Astrocyte of the spinal cord (primary cell): ENCODE measurements at regions not wholly inside any gene's neighbourhood (a gene's known extent, or its start where the extent isn't known, plus 50 kb on each side); places are given as distances from the start of the nearest gene placed in this dataset.

Experiments
- DNase-seq: peaks from one replicate; pipeline ENCODE4 v3.0.0; 2011; ENCODE audit warnings: low read depth, low spot score
- H3K4me3 ChIP-seq: 2 replicates; pipeline ENCODE4 v1.5.1; 2011; ENCODE audit warnings: low read depth, mild to moderate bottlenecking, low read length, moderate library complexity
- in situ Hi-C: cut with HindIII; loops from 2 replicates; pipeline ENCODE4 v1.10.0; 2017; ENCODE audit warnings: low sequenced_read_pairs
- TF ChIP-seq, protein P1 (sequence below): IDR thresholded peaks from 2 replicates; pipeline ENCODE4 v1.5.1; 2012; ENCODE audit warnings: low read depth, mild to moderate bottlenecking, low read length, inconsistent platforms

DNA sequence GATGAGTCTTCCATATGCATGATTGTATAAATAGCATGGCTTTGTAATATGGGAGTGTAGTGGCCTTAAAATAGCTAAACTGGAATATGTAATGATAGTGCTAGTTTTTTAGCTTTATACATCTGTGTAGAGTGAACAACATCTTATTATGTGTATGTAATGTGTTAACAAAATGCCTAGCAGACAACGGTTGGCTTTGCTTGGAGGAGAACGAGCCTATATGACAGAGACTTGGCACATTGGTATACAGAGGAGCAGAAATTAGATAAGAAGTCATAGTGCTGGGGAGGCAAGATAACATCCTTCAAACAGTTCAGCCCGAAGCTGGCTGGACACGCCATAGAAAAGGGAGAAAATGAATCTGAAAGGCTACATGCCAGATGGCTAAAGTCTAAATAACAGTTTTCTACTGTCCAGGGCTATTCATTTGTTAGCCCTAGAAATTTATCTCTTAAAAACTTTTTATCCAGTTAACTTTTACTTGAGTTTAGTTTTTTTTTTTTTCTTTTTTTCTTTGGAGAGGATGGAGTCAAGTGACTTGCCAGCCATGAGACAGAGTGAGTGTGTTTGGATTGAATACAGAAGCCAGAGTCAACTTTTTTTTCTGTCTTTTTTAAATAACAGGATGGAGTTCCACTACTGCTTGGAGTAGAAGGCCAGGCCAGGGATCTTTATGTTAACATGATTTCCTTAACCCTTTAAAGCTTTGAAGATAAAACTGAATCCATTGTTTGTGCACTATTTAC, 214.4 kb upstream of the ACTBL2 start:
- in situ Hi-C loops: no loop called here
- no peak for DNase-seq
- TF ChIP-seq, protein P1, sequence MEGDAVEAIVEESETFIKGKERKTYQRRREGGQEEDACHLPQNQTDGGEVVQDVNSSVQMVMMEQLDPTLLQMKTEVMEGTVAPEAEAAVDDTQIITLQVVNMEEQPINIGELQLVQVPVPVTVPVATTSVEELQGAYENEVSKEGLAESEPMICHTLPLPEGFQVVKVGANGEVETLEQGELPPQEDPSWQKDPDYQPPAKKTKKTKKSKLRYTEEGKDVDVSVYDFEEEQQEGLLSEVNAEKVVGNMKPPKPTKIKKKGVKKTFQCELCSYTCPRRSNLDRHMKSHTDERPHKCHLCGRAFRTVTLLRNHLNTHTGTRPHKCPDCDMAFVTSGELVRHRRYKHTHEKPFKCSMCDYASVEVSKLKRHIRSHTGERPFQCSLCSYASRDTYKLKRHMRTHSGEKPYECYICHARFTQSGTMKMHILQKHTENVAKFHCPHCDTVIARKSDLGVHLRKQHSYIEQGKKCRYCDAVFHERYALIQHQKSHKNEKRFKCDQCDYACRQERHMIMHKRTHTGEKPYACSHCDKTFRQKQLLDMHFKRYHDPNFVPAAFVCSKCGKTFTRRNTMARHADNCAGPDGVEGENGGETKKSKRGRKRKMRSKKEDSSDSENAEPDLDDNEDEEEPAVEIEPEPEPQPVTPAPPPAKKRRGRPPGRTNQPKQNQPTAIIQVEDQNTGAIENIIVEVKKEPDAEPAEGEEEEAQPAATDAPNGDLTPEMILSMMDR: no peak
- H3K4me3 ChIP-seq: no peak overlapping the region

DNA sequence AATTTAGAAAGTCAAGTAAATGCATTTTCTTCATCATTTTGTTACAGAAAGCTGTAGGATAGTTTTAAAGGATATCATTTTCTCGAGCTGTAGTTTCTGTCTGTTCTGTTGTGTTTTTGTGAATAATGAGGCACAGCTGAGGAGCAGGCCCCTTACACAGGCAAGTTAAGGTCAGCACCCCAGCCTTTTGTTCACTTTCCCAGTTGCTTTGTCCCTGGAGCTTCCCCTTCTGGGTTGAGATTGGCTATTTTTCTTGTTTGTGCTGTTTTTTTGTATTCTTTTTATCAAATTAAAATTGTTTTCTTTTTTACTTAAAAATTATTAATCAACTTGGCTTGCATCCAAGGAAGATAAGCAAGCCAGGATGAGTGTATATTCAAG, 213.8 kb upstream of the ACTBL2 start:
- in situ Hi-C loops: no loop called here
- TF ChIP-seq, protein P1: no peak
- no peak for DNase-seq
- no peak overlapping the region for H3K4me3 ChIP-seq

DNA sequence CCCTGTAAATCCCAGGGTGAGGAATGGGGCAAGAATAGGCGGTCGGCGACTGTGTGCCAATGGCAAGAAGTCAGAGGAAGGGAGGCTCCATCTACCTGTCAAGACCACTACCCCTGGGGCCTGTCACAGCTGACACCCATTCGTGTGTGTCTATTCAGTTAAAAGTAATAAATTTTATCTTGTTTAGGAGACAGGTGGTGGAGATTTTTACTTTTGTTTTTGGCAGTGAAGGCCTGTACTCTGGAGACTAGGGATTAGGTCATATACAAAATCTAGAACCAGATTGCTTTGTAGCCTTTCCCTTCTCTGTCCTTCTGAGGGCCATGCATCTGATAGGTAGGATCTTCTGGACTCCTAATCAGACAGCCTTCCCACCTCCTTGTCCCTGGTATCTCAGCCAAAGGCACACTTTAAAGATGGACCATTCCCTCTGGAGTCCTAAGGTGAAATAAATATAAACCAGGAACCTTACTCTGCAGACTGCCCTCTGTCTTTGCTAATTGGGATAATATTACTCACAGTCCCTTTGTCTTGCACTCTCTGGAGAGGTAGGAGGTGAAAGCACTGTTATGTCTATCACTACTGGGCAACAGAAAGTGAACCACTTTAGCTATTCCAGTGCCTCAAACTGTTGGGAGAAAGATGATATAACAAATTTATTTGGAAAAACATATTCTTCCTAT, 213.2 kb upstream of the ACTBL2 start:
- TF ChIP-seq, protein P1: no peak

GRCh38 chr5:57695179-57695578, 212.6 kb upstream of the ACTBL2 start:
- H3K4me3 ChIP-seq: no peak overlapping the region
- TF ChIP-seq, protein P1: no peak
- in situ Hi-C loops: no loop called here
- DNase-seq: no peak

More for the DNA sequence above, 213.2 kb upstream of the ACTBL2 start:
- no peak for DNase-seq
- H3K4me3 ChIP-seq: no peak overlapping the region
- in situ Hi-C loops: no loop called here

- TF ChIP-seq, protein P1: no peak
- no peak overlapping the region for H3K4me3 ChIP-seq
- no peak for DNase-seq
- in situ Hi-C loops: no loop called here
Measured at GRCh38 chr5:57693488-57694305, 211.1 kb upstream of the ACTBL2 start.
